NCI-H2081 treated with DMSO at 0.1 percent for 48 hours (cell line): ENCODE measurements at regions not wholly inside any gene's neighbourhood (a gene's known extent, or its start where the extent isn't known, plus 50 kb on each side); places are given as distances from the start of the nearest gene placed in this dataset.
"Not testable (repeated sequence)": the region's sequence is repeated elsewhere in the genome, so short reads cannot be mapped to it uniquely, and the experiment has no call there.

Experiments
- DNase-seq: peaks from one replicate; lab custom pipeline; 2025; lab: John Stamatoyannopoulos, UW

DNA sequence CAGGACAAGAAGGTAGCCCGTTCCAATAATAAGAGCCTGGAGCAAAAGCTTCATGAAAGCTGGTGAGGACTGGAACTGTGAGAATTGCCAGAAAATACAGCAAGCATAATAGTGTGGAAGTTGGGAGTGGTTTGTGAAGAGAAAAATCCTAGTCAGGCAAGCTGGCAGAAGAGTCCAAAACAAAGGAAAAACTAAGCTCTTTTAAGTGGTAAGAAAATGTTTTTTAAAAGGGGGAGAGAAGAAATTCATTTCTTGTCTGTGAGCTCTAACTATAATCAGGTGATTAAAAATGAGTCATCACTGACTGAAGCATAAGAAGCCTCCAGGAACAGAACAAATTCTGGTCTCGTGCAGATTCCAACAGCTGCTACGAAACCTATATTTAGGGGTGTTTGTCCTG, 102.6 kb downstream of the CAAP1 start:
- DNase-seq, result no peak

- no peak for DNase-seq
Observed at GRCh38 chr9:26786564-26786963, 106.0 kb downstream of the CAAP1 start.

DNA sequence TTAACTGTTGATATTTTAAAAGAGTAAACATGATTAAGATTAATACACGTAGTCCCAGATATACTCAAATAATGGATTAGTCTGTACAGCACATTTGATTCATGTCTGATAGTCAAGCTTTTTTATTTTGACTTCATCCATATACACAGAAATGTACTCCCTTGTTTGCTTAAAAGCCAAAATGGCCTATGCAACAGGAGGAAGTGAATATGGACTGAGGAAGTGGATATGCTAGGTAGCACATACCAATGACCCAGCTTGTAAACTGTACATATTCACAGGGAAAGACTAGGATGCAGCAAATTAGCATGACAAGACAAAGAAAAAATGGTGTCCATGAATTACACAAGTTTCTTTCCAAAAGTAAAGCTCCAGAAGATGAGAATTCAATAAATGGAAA, 109.7 kb downstream of the CAAP1 start:
- no peak for DNase-seq

DNA sequence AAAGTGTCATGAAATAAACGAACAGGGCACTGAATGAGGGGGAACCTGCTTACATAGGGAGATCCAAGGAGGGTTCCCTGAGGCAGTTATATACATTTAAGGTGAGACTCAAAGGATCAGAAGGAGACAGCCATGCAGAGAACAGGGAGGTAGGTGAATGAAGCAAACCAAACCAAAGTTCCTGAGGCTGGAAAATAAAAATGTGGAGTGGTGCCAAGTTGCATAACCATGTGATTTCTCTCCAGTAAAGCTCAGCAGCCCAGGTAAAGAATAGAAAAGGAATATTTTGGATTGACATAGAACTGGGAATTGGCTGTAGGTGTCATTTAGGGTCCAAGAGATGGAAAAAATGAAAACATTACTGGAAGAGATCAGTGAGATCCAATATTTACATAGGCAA, 110.7 kb downstream of the CAAP1 start:
- no peak for DNase-seq

- not testable (repeated sequence) for DNase-seq
Observed at GRCh38 chr9:26780307-26780706, 112.3 kb downstream of the CAAP1 start.

DNA sequence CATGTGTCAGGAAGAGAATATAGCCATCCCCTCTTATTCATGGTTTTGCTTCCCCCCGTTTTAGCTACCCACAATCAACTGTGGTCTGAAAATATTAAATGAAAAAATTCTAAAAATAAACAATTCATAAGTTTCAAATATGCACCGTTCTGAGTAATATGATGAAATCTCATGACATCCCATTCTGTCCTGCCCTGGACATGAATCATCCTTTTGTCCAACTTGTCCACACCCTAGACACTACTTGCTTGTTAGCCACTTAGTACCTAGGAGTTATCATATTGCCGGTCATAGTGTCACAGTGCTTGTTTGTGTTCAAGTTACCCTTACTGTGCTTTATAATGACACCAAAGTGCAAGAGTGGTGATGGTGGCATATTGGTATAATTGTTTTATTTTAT, 113.5 kb downstream of the CAAP1 start:
- no peak for DNase-seq

DNA sequence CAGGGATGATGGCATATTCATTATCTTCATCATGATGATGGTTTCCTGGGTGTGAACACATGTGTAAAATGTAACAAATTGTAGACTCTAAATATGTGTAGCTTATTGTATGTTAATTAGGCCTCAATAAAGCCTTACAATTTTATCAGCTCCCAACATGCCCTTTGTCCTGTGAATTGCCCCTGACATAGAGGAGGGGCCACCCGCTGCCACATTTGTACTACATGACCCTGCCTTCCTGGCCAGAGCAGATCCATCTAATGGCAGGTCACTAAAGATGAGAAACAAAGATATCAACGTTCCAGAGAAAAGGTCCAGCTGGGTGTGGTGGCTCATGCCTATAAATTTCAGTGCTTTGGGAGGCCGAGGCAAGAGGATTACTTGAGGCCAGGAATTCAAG, 117.2 kb downstream of the CAAP1 start:
- no peak for DNase-seq

DNA sequence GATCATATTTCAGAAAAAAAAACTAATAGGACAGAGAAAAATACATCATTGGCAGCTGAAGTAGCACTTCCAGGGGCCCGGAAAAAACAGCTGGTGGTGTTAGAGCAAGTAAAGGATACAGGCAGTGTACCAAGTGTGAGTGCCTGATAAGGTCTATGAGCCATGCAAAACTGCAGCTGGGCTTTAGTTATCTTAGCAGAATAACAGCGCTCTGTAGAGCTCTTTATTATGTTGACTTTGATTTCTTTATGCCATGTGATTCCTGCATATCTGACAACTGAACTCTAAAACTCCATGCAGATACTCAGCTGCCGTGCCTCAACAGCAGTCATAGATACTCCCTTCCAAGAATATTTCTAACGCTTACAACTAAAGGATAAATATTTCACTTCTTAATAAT, 119.5 kb downstream of the CAAP1 start:
- no peak for DNase-seq

GRCh38 chr9:26770821-26771220, 121.8 kb downstream of the CAAP1 start:
- no peak for DNase-seq

GRCh38 chr9:26768145-26768544, 124.5 kb downstream of the CAAP1 start:
- no peak for DNase-seq

- DNase-seq, result no peak
Observed at GRCh38 chr9:26760675-26761074, 131.9 kb downstream of the CAAP1 start.

- no peak for DNase-seq
Observed at GRCh38 chr9:26758655-26759054, 133.9 kb downstream of the CAAP1 start.

DNA sequence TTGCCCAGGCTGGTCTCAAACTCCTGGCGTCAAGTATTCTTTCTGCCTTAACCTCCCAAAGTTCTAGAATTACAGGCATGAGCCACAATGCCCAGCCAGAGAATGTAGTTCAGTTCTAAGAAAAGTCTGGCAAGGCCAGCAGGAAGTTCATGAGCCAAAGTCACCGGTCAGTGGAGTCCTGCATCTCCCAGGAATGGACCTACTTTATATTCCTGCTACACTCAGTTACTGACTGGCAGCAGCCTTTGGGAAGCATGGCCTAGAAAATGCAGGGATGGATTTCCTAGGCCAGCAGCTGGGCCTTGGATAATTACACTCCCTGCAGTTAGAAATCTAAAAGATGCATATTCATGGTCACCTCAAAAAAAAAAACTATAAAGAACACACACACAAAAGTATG, 135.7 kb downstream of the CAAP1 start:
- no peak for DNase-seq

DNA sequence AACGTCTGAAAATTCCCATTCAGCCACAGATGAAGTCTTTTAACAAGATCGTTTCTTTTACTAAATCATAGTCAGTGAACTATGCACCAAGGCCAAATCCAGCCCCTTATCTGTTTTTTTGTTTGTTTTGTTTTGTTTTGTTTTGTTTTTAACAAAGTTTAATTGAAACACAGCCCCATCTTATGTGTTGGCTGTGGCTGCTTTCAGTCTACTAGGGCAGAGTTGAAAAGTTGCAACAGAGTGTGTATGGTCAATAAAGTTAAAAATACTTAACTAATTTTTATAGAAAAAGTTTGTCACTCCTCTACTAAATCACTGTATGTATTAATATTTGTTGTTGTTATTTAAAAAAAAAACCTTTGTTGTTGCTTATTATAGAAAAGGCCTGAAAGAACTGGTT, 137.1 kb downstream of the CAAP1 start:
- no peak for DNase-seq

DNA sequence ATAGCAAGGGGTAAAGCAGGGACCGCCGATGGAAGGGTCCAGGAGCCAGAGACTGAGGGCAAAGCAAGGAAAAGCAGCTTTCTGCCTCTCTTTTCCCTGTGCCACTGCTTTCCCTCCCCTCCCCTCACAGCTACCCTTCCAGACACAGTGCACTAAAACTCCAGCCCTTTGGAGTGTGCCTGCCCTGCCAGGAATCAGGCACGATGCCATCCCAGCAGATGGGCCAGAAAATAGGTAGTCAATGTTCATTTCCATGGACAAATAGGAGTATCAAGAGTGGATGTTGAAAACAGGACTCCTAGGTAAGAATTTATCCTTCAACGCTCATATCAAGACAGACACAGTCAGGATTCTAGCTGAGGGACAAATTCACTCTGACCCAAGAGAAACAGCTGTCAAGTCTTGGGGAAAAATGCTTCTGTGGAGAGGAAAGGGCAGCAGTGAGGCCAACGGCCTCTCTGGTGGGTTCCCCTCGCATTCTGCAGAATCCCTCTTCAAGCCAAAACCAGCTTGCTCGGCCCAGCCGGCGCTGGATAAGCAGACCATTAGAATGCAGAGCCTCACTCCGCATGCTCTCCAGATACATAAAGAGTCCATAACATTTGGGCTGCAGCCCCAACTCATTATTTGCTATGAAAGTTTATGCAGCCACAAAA, 138.0 kb downstream of the CAAP1 start:
- no peak for DNase-seq

DNA sequence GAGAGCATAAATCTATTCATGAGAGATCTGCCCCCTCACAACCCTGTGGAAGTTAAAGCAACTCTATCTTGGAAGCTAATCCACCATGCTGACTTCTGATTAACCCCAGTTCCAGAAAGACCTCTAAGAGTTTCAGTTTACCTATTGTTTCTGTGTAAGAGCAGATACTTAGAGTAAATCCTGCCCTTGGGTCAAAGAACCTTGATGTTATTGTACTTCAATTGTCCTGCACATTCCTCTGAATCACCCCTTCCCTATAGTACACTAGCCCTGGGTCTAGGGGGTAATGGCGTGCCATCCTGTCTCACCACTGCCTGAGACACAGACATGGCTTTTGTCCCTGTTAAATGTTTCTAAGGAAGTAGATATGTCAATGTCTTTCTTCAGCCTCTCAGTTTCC, 138.6 kb downstream of the CAAP1 start:
- DNase-seq, result no peak

- no peak for DNase-seq
Observed at GRCh38 chr9:26750162-26750561, 142.4 kb downstream of the CAAP1 start.

DNA sequence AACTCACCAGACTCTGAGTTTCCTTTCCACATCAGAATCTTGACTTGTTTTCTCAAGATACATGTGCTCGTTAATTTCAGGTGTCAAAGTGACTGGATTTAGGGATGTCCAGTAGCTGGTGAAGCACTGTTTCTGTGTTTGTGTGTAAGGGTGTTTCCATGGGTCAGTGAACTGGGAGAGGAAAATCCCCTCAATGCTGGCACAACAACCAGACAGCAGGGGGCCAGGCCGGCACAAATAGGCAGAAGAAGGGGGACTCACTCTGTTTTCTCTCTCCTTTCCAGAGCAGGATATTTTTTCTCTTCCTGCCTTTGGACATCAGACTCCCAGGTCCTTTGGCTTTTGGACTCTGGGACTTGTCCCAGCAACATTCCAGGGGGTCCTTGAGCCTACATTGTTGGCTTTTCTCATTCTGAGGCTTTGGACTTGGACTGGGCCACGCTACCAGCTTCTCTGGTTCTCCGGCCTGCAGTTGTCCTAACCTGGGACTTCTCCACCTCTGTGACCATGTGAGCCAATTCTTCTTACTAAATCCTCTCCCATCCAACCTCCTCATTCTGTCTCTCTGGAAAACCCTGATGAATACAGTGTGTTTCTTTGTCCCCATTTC, 144.0 kb downstream of the CAAP1 start:
- no peak for DNase-seq

DNA sequence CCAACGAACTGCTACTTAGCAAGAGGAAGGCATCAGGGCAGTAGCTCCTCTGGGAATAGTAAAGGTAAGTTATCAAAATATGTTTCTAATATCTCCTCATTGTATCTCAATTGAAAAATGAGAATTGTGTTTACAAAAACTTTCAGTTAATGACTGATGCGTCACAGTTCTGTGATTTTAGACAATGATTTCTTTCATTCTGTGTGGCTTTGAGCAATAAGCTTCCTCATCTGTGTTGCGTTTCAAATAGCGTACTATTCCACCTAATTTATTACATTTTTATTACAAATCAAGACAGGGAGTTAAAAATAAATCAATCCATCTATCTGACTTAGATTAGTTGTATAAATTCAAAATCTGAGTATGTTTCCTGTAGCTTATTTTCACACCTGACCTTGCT, 145.0 kb downstream of the CAAP1 start:
- no peak for DNase-seq

GRCh38 chr9:26746357-26747072, 146.1 kb downstream of the CAAP1 start:
- no peak for DNase-seq

DNA sequence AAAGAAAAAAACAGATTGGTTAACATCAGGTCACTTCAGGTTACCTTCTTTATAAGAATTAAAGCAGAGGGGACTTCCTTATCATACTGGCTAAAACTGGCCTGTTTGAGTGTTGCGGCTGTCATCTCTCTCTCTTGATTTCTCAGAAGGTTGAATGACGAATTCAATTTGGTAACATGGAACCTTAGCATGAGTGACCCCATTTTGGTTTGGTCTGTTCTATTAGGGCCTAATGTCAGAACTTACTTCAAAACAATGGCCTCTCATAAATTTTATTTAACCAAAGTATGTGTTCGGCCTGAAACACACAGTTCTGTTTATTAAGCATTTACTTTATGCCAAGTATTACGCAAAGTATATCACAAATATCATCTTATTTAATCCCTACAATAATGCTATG, 147.5 kb downstream of the CAAP1 start:
- DNase-seq, result no peak

DNA sequence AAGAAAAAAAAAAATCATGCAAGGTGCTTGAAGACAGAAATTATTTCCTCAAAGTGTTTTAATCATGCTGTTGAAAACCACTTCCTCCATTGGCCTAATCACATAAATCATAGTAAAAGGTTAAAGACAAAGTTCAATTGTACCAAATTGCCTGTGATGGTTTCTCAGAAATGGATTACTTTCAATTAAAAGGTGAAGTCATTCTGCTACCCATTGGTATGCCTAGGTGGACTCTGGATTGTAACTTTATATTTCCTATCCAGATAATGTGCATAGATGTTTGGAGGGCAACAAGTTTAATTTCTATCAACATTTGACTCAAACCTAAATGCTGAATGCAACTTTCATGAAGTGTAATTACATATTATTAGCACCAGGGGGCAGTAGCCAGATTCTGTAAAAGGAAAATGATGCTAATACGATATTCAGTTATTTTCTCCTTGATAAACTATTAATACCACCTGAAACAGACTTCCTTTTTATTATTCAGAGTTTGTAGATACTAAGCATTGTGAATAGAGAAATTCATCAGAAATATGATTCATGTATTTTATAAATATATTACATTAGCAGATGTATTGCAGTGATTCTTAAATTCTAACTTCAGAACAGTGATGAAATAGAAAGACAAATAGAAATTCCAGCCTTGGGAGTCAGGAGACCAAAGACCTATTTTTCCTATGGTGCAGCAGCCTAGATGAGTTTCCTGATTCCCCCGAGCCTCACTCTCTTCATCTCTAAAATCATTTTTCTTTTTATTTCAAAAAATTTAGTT, 148.2 kb downstream of the CAAP1 start:
- no peak for DNase-seq
